Transverse colon (tissue), 3 donors: ENCODE measurements at regions not wholly inside any gene's neighbourhood (a gene's known extent, or its start where the extent isn't known, plus 50 kb on each side); places are given as distances from the start of the nearest gene placed in this dataset.

ENCODE experiments used
- CTCF ChIP-seq, 5 experiments: fragments of 200-600 bp in 3 of 5; fragments of 450-650 bp in 2 of 5; sonication (generic) in 3 of 5; IDR thresholded peaks; 1 replicate in 2 of 5; 2 replicates in 3 of 5; pipeline ENCODE4 v1.5.1; 2016 to 2017; ENCODE audit warnings: antibody characterized with exemption in 5 of 5, inconsistent platforms in 3 of 5, mild to moderate bottlenecking in 2 of 5, moderate library complexity in 1 of 5
- POLR2A ChIP-seq: fragments of 450-650 bp; IDR thresholded peaks from one replicate; pipeline ENCODE4 v1.6.1; 2016; ENCODE audit warnings: antibody characterized with exemption, mild to moderate bottlenecking, moderate library complexity

GRCh38 chr21:35428489-35428888 is 379.4 kb upstream of the RUNX1 start:
- TF ChIP-seq CTCF (IDR thresholded peaks at IDR 0.05) (no peak), POLR2A (no peak)
